Right renal pelvis (tissue), 4 donors: ENCODE measurements at regions not wholly inside any gene's neighbourhood (a gene's known extent, or its start where the extent isn't known, plus 50 kb on each side); places are given as distances from the start of the nearest gene placed in this dataset.
"Not testable (repeated sequence)": the region's sequence is repeated elsewhere in the genome, so short reads cannot be mapped to it uniquely, and the experiment has no call there.

Source experiments
- DNase-seq, 4 donors: peaks; one replicate each; pipeline ENCODE4 v3.0.0-alpha.2; 2013; ENCODE audit warnings: low read depth in 4 of 4, low spot score in 3 of 4, missing footprints in 1 of 4

DNA sequence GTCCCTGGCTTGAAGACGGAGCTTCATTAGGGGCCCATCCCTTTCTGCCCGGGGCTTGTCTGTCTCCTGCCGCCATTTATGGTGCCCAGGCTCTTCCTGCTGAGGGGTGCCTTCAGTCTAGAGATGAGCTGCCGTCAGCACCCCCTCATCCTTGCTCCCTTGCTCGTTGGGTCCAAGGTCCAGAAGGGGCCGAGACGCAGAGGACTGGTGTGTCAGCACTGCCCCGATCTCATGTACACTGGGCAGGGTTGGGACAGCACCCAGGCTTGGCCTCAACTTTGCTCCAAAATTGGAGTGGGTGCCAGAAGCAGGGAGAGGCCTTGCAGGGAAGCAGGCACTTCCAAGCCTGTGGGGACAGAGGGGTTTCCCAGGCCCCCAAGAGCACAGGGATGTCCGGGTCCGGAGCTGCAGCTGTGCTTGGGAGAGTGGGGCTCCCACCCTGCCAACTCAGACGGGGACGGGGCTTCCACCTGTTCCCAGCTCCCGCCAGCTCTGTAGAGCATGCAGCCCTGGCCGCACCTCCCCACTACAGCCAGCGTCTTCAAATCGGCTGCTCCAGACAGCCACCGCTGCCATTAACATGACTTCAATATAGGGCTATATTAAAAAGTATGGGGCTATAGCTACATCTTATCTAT, 488.8 kb downstream of the TENT5A start:
- DNase-seq, result no peak

DNA sequence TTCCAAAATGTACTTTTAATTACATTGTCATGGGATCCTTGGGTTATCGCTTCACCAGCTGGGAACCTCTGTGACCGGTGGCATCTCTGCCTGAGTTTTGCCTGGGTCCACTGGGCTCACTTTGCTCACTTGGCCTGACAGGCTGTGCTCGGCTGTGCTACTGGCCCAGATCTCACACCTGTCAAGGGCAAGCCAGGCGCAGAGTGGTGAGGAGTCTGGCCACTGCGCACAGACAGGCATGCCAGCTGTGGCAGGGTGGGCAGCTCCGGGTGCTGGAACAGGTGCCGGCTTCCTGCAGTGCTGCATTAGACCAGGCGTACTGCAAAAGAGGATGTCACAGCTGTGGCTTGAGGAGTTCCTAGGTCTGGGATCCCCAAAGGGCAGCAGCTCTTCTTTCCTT, 489.8 kb downstream of the TENT5A start:
- DNase-seq, result no peak

GRCh38 chr6:81256223-81256622, 496.3 kb downstream of the TENT5A start:
- not testable (repeated sequence) for DNase-seq

DNA sequence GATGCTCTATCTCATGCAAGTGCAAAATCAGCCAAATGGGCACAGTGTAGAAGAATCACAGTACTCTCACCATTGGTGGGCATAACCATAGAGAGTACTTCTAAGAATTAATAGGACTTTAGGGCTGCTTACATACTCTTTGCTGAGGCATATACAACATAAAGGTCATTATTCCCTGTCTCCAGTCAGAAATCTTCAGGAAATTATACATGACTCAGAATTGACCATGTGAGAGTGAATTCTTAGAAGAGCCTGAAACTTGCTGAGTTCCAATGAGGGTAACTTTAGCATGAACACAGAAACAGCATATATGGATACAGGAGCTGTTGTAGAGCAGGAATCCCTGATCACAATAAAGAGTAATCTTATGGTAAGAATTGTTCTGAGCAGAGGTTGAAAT, 498.7 kb downstream of the TENT5A start:
- DNase-seq, result no peak

GRCh38 chr6:81252231-81252630, 500.2 kb downstream of the TENT5A start:
- DNase-seq, result no peak

GRCh38 chr6:81246200-81246599, 506.3 kb downstream of the TENT5A start:
- DNase-seq, result no peak

- DNase-seq, result no peak
Measured at GRCh38 chr6:81242624-81243023, 509.9 kb downstream of the TENT5A start.

- peak in 1 of 4 donors; percentile 20 for DNase-seq
Measured at GRCh38 chr6:81241126-81242041, 511.1 kb downstream of the TENT5A start.

DNA sequence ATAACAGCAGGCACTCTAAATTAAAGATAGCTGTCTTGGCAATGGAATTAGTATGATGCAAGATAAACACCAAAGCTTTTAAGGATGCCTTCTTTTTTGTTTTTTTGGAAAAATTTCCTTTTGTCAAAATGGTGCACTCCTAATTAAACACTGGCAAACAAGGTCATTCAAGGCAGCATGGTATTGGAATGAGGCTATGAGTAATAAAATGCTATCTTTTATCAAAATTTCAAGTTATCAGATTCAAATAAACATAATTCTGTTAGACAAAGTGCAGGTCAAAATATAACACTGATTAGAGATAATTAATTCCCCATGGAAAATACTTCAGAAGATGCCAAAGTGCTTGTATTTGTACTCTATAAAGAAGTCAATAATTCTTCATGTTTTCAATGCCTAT, 514.1 kb downstream of the TENT5A start:
- DNase-seq, result no peak

- DNase-seq, result no peak
Measured at GRCh38 chr6:81237226-81237625, 515.3 kb downstream of the TENT5A start.

GRCh38 chr6:81235512-81235911, 517.0 kb downstream of the TENT5A start:
- no peak for DNase-seq

DNA sequence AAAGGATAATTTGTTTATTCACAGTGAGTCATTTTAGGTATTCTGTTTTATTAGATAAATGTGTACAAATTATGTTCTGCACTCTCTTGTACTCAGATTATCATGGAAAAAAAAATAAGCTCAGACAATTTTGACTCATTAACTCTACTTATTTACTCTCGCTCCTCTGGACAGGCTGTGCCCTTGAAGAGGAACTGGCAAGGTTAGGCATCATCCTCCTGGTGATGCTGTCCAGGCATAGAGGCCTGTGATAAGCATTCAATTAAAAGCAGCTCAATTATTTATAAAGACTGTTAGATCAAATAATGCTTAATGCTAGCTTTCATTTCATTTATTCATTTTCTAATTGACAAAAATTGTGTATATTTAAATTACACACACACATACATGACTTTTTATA, 518.5 kb downstream of the TENT5A start:
- DNase-seq, result no peak

GRCh38 chr6:81228912-81229555, 523.4 kb downstream of the TENT5A start:
- no peak for DNase-seq

GRCh38 chr6:81226957-81227356, 525.5 kb downstream of the TENT5A start:
- no peak for DNase-seq

DNA sequence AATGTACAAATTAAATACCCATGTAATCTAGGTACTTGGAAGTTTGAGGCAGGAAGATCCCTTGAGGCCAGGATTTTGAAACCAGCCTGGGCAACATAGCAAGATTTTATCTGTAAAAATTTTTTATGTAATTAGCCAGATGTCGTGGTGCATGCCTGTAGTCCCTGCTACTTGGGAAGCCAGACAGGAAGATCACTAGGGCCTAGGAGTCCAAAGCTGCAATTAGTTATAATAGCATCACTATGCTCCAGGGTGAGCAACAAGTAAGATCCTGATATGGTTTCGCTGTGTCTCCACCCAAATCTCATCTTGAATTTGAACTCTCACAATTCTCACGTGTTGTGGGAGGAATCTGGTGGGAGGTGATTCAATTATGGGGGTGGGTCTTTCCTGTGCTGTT, 535.8 kb downstream of the TENT5A start:
- no peak for DNase-seq

DNA sequence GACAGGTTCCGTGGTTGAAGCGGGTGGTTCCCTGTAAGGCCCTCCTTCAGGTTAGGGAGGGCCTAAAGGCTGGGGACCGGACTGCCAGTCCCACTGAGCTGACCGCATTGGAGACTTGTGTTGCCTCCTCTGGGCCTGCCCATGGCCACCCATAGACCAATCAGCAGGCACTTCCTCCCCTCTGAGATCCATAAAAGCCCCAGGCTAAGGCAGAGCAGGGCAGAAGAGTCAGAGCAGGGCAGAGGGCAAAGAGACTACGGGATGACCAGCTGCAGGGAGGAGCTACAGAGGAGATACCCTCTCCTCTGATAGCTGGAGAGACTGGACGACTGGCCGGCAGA, 537.4 kb downstream of the TENT5A start:
- no peak for DNase-seq

- no peak for DNase-seq
Measured at GRCh38 chr6:81214414-81215091, 537.9 kb downstream of the TENT5A start.

DNA sequence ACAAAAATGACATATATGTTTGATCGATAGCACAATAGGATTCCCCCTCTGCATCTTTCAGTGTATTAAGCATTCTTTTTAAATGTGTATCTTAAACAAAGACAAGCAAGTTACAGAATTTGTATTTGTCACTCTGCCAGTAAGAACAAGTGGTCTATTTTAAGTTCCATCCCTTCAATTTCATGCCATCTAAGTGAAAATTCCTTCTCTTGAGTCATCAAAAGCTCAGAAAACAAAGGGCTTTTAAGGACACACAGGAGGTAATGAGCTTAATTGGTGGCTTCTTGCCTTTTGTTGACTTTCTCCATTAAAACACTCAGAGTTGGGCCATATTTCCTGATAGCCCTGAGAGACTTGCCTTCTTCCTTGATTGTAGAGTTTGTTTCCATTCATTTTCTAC, 547.8 kb downstream of the TENT5A start:
- no peak for DNase-seq

DNA sequence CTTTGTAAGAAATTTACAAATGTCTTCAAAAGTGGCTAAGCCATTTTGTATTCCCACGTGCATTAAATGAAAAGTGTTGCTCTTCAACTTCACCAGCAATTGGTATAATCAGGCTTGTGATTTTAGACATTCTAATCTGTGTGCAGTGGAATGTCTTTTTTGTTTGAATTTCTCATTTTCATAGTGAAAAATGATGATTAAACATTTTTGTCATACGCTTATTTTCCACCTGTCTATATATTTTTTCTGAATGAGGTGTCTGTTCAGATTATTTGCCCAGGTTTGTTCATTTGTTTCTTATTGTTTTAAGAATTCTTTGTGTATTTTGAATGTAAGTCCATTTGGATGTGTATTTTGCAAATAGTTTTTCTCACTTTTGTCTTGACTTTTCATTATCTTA, 558.1 kb downstream of the TENT5A start:
- no peak for DNase-seq

DNA sequence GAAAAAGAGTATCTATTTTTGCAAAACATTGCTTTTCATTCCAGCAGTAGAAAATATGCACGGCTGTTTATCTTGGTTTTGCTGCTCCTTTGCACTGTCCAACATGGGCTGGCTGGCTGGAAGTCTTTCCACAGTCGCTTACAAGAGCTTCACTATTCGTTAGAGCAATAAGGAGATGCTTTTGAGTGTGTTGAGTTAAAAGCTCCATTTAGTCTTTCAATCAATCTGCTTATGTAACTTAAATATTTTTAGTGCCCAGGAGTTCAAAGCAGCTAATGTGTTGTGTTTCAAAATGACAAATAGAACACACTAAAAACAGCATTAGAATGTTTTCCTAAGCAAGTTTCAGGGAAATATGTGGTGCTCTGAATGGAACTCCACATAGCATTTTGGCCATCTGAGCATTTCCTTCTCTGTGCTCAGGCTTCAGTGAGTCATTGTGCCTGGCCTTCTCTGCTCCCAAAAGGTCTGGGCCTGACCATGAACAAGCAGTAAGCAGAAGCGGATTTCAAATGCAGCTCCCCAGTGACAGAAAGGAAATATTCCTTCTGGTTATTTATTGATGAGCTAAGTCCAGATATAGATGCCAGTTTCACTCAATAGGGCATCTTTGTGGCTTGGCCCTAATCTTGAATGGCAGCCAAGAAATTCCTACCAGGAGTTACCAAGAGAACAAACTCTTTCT, 580.3 kb downstream of the TENT5A start:
- peak in 1 of 4 donors; percentile 7 for DNase-seq

GRCh38 chr6:81169166-81169565, 583.3 kb downstream of the TENT5A start:
- DNase-seq, result no peak
